ENCODE measurements at regions not wholly inside any gene's neighbourhood (a gene's known extent, or its start where the extent isn't known, plus 50 kb on each side); places are given as distances from the start of the nearest gene placed in this dataset.

DNA sequence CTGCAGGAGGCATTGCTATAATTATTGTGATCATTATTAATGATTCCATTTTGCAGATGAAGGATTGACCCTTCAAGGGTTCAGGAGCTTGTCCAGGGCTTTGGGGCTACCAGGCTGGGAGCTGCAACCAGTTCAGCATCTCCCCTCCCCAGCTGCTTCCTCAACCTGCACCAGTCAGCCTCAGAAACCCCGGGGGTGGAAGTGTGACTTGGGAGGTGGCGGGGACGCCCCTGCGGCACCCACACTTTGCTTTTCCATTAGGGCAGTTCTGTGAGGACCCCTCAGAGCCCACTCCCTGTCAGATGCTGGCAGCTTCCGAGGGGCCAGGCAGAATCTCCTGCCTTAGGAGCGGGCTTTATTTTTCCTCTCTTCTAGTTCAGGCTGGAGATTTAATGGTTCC, 85.6 kb downstream of the OLFM1 start:
- no TSS peak for BruUV-seq (replicated peaks)
- ChIA-PET CTCF (ENCODE audit: low intra/inter-chr PET ratio) (no interaction called here), POLR2A (no interaction called here)
- no peak overlapping the region for H3K4me3 ChIP-seq
- H4K20me1 ChIP-seq (replicated peaks; ENCODE audit: control insufficient read depth, insufficient read depth, low read length) = peaks cover 7% of the 10 kb centered on the region; the same call in 1 of the 2 replicates
- no peak overlapping the region for H3K27ac ChIP-seq (ENCODE audit: extremely low read depth, low read depth, low read length)
- no peak overlapping the region for H2AFZ ChIP-seq (ENCODE audit: low read depth, low read length)
- H3K9ac ChIP-seq (ENCODE audit: insufficient read depth in 1 of 2, low read depth in 2 of 2, low read length in 2 of 2) = no peak overlapping the region
- FAIRE-seq (no peak), ATAC-seq (no peak), DNase-seq (ENCODE audit: extremely low read depth in 1 of 4, low spot score in 3 of 4) (no peak)
- H3K9me3 ChIP-seq (replicated peaks; ENCODE audit: control insufficient read depth, insufficient read depth, low read depth, low read length) = no peaks in the 10 kb centered on the region
- WGBS (ENCODE audit: insufficient coverage, low coverage, missing lambda C conversion rate) = 0% methylated on average over 6 of the region's 6 CpGs
- no peaks in the 10 kb centered on the region; a peak in 1 of 5 replicates for H3K4me1 ChIP-seq (replicated peaks in 1 of 2; ENCODE audit: control insufficient read depth in 2 of 2, insufficient read depth in 2 of 2, low read length in 2 of 2)
- H3K27me3 ChIP-seq (ENCODE audit: control insufficient read depth in 2 of 2, insufficient read depth in 2 of 2, low read length in 2 of 2) = peaks cover 0 to 60% of the 10 kb centered on the region in 2 experiments; a peak in 4 of 5 replicates
- H3K9me1 ChIP-seq (ENCODE audit: control insufficient read depth, insufficient read depth, low read length) = peaks cover 2% of the 10 kb centered on the region
- intact Hi-C loops (cut with micrococcal nuclease) = no loop called here
- H3K79me2 ChIP-seq (ENCODE audit: control insufficient read depth, insufficient read depth, low read length) = no peaks in the 10 kb centered on the region
- in situ Hi-C loops (cut with MboI) = no loop called here
- TF ChIP-seq NRF1 (conservative IDR thresholded peaks at IDR 0.05 in 1 of 2, IDR thresholded peaks at IDR 0.05 in 1 of 2) (no peak), SMARCA5 (IDR thresholded peaks at IDR 0.05) (no peak), ZNF589 (CRISPR knock-in tag; IDR thresholded peaks at IDR 0.05; ENCODE audit: low read depth) (no peak), STAT5A (IDR thresholded peaks at IDR 0.05; ENCODE audit: borderline replicate concordance, low read length) (no peak), ESRRB (CRISPR knock-in tag; IDR thresholded peaks at IDR 0.05; ENCODE audit: borderline replicate concordance) (no peak), ZFP1 (CRISPR knock-in tag; IDR thresholded peaks at IDR 0.05) (no peak), RCOR1 (IDR thresholded peaks at IDR 0.05; ENCODE audit: borderline replicate concordance in 1 of 2, low read depth in 2 of 2, low read length in 2 of 2) (no peak), NFE2 (IDR thresholded peaks at IDR 0.05; ENCODE audit: low read depth) (no peak), MTF1 (CRISPR knock-in tag; IDR thresholded peaks at IDR 0.05; ENCODE audit: borderline replicate concordance) (no peak), ETV5 (CRISPR knock-in tag; IDR thresholded peaks at IDR 0.05; ENCODE audit: low read depth) (no peak), RFX5 (IDR thresholded peaks at IDR 0.05; ENCODE audit: low read depth, low read length) (no peak), ZNF644 (tag; IDR thresholded peaks at IDR 0.05; ENCODE audit: low read depth) (no peak)
- TF ChIP-seq, protein P1, sequence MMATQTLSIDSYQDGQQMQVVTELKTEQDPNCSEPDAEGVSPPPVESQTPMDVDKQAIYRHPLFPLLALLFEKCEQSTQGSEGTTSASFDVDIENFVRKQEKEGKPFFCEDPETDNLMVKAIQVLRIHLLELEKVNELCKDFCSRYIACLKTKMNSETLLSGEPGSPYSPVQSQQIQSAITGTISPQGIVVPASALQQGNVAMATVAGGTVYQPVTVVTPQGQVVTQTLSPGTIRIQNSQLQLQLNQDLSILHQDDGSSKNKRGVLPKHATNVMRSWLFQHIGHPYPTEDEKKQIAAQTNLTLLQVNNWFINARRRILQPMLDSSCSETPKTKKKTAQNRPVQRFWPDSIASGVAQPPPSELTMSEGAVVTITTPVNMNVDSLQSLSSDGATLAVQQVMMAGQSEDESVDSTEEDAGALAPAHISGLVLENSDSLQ (IDR thresholded peaks at IDR 0.05) = no peak
- TF ChIP-seq, protein P2, sequence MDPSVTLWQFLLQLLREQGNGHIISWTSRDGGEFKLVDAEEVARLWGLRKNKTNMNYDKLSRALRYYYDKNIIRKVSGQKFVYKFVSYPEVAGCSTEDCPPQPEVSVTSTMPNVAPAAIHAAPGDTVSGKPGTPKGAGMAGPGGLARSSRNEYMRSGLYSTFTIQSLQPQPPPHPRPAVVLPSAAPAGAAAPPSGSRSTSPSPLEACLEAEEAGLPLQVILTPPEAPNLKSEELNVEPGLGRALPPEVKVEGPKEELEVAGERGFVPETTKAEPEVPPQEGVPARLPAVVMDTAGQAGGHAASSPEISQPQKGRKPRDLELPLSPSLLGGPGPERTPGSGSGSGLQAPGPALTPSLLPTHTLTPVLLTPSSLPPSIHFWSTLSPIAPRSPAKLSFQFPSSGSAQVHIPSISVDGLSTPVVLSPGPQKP (CRISPR knock-in tag; IDR thresholded peaks at IDR 0.05) = no peak
- TF ChIP-seq, protein P3, sequence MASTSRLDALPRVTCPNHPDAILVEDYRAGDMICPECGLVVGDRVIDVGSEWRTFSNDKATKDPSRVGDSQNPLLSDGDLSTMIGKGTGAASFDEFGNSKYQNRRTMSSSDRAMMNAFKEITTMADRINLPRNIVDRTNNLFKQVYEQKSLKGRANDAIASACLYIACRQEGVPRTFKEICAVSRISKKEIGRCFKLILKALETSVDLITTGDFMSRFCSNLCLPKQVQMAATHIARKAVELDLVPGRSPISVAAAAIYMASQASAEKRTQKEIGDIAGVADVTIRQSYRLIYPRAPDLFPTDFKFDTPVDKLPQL (IDR thresholded peaks at IDR 0.05; ENCODE audit: extremely low read depth, insufficient read length) = no peak
- TF ChIP-seq, protein P4, sequence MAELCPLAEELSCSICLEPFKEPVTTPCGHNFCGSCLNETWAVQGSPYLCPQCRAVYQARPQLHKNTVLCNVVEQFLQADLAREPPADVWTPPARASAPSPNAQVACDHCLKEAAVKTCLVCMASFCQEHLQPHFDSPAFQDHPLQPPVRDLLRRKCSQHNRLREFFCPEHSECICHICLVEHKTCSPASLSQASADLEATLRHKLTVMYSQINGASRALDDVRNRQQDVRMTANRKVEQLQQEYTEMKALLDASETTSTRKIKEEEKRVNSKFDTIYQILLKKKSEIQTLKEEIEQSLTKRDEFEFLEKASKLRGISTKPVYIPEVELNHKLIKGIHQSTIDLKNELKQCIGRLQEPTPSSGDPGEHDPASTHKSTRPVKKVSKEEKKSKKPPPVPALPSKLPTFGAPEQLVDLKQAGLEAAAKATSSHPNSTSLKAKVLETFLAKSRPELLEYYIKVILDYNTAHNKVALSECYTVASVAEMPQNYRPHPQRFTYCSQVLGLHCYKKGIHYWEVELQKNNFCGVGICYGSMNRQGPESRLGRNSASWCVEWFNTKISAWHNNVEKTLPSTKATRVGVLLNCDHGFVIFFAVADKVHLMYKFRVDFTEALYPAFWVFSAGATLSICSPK (IDR thresholded peaks at IDR 0.05; ENCODE audit: borderline replicate concordance) = no peak
- H3K4me2 ChIP-seq (ENCODE audit: insufficient read depth, low read length) = no peak overlapping the region
- no peaks in the 10 kb centered on the region for H3K36me3 ChIP-seq (ENCODE audit: control insufficient read depth, insufficient read depth, low read length)

Measured in K562 (cell line).